HG03565 (cell line): ENCODE measurements at regions not wholly inside any gene's neighbourhood (a gene's known extent, or its start where the extent isn't known, plus 50 kb on each side); places are given as distances from the start of the nearest gene placed in this dataset.

ENCODE experiments used
- ATAC-seq: cut with Tn5 transposase; IDR thresholded peaks from one replicate; pipeline ENCODE4 v1.9.1; 2021; ENCODE audit warnings: mild to moderate bottlenecking, moderate library complexity; ENCODE audit not compliant: unreplicated experiment

DNA sequence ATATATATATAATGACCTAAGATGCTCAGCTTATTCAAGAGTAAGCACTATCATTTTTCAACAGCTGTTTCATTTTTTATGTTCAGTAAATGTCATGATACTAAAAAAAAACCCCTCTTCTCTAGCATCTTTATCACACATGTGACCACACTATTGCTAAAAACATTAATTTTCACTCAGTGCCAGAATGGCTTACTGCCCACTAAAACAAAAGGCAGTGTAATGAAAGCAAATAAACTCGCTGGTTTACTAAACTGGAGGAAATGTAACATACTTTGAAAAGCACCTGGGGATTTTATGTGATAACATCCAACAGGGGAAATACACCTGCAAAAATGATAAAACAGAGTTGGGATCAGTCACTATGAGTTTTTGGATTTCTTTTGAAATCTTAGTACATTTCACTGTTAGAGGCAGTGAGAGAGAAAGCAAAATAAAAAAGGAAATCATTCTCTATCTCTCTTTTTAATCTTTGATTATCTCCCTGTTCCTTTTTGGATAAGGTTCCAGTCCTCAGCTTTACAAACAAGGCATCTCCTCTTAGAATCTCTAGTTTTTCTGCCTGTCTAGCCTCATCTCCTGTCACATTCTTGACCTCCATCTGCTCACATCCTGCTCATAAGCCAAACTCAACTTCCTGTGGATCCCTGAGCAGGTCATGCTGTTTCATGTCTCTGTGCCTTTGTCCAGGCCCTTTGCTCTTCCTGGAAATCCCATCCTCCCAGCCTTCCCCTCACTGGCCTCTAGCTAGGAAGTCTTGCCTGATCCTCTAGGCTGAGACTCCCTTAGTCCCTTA, 338.0 kb downstream of the MAN2A1 start:
- no peak for ATAC-seq

- no peak for ATAC-seq
These were observed 341.8 kb downstream of the MAN2A1 start for GRCh38 chr5:110031402-110032140.

DNA sequence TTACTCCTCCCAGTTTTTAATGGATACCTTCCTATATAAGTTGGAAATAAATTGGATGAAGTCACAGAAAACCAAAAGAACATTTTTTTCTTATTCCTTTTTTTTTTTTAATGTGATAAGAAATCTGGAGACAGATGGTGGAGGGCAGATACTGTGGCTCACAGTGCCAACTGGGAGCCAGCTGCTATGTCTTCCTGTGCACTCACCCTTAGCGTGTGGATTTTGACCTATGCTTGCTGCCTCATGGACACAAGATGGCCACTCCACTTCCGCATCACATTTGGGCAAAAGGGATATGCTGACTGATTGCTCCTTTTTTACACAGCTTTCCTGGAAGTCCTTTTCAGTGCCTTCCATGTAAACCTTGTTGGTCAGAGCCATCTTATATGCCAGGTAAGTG, 342.6 kb downstream of the MAN2A1 start:
- ATAC-seq = no peak

- ATAC-seq = no peak
These were observed 344.4 kb downstream of the MAN2A1 start for GRCh38 chr5:110034056-110034600.

DNA sequence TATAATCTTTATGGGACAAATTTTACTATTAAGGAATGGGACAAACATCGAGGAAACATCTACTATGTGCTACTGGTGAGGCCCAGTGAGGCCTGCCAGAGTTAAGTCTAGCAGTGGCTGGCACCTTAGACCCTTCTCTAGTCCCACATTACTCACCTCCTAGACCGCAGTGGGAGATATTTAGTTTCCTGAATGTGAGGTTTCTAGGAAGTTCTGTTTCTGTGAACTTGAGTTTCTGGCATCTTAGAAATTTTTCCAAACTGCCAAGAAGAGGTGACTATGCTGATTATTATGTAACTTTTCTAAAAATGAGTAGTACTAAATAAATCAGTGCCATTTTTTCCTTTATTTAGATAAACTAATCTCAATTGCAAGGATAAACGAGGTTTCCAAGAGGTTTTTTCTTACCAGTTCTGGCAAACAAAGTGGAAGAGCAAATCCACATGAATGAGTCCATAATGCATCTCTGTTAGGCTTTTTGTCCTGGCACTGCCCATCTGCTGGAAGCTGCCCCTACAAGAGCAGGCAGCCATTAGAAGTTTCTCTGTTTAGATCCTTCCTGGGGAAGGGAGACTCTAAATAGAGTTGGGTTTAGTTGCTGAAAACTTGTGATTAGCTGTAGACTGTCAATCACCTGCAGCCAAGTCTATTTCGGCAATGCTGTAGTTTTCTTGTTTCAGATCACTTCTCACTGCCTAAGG, 348.7 kb downstream of the MAN2A1 start:
- ATAC-seq = no peak

GRCh38 chr5:110040178-110040577, 350.5 kb downstream of the MAN2A1 start:
- no peak for ATAC-seq

GRCh38 chr5:110043025-110043424, 353.3 kb downstream of the MAN2A1 start:
- ATAC-seq = no peak

- no peak for ATAC-seq
These were observed 355.4 kb downstream of the MAN2A1 start for GRCh38 chr5:110045158-110045557.

DNA sequence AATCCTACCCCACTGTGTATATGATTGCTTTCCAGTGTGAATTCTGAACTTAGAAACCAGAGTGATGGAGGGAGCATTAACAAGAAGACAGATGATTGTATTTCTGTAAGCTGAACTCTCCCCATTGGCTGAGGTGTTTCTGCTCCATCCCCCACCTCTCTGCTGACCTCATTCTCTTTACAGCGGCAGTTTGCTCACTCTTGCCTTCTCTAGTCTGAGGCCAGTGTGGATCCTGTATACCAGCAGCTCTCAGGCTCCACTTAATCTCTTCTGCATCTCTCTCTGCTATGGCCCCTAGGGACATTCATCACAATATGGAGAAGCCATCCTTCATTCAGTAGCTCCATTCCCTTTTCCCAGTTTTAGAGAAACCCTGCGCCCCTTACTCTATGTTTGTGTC, 358.8 kb downstream of the MAN2A1 start:
- no peak for ATAC-seq

GRCh38 chr5:110049816-110050215, 360.1 kb downstream of the MAN2A1 start:
- ATAC-seq = no peak

DNA sequence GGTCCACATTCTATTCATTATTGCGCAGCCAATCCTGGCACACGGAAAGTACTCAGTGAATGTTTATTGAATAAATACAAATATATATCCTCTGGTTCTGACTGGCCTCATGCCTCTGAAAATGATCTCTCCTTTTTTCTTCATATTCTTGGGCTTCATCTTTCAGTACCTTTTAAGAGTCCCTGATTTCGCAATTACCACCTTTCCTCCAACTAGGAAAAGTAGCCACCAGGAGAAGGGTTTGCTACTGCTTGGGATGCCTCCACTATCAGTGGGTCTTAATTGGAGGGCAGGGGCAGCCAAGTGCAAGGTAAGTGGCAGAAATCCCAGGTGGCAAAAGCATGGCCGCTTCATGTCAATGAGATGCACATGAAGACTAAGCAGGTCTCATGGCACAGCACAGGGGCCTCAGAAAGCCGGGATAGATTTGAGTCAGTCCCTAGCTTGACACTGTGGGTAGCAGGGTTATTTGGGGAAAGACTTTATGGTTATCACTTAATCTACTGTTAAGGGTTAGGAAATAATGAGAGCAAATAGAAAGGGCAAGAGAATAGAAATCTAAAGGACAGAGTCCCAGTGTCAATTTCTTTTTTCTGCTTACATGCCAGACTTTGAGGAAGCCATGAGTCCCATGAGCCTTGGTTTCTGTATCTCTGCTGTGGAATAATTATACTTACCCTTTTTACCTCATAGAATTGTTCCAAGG, 361.1 kb downstream of the MAN2A1 start:
- ATAC-seq = no peak

DNA sequence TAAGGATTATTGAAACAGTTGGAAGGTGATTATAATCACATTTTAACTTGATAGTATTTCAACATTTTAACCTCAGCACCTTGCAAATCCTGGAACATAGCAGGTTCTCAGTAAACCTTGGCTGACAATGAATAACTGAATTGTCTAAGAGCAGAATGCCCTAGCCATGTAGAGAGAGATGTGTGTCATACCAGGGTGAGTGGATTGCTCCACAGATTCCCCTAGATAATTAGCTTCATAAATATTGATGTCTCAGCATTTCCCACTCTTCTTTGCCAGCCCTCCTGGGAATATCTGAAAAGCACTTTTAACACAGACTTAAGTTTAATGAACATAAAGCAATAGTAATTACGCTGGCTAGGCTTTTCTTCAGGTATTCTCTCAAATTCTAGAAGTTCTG, 363.5 kb downstream of the MAN2A1 start:
- ATAC-seq = no peak

DNA sequence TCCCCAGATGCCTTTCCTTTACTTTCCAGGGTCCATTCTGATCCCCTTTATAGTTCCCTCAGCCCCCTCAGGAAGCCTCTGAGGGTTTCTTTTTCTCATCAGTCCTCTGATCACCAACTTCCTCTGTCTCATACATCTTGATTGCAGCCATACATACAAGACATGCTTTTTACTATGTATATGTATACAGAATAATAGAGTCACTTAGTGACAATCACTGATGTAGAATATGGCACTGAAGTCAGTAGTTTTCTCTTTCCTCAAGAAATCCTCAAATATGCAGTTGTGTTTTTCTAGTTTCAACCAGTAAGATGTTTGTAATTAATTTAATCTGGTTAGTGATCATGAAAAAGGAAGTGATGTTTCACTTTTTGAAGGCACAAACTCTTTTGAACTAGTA, 364.1 kb downstream of the MAN2A1 start:
- ATAC-seq = no peak

- ATAC-seq = peak; percentile 68
These were observed 364.5 kb downstream of the MAN2A1 start for GRCh38 chr5:110054240-110054639.

DNA sequence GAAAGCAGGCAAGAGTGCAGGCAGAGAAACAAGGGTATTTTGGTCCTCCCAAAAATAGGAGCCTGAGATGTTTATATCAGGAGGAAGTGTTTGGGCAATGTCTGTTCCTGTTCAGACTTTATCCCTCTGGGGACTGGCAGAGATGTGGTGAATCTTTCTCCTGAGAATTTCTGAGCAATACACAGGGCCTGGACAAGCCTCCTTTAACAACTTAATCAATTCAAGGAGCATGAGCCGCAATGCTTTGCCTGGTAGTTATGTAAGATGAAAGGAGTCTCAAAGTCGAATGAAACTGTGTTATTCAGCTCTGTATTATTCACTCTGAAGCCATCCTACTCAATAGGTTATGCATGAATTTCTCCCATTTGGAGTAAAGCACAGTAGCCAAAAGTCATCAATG, 365.6 kb downstream of the MAN2A1 start:
- no peak for ATAC-seq

- no peak for ATAC-seq
These were observed 366.9 kb downstream of the MAN2A1 start for GRCh38 chr5:110056580-110057114.

DNA sequence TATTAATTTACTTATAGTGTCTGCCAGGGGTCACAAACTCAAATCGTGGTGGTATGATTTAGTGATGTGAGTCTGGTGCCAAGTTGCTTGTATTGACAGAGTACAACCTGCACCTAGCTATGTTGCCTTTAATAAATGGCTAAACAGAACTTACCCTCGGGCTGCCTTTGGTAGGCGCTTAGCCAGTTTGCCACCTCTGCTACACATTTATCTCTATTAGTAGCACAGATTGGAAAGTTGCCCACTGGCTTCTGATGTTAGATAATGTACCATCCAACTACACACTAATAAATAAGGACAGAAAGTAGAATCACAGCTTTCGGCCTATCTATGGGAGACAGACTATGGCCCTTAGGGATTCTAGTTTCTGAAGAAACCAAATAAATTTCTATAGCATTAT, 368.4 kb downstream of the MAN2A1 start:
- ATAC-seq = no peak

- ATAC-seq = no peak
These were observed 372.5 kb downstream of the MAN2A1 start for GRCh38 chr5:110062246-110062645.

DNA sequence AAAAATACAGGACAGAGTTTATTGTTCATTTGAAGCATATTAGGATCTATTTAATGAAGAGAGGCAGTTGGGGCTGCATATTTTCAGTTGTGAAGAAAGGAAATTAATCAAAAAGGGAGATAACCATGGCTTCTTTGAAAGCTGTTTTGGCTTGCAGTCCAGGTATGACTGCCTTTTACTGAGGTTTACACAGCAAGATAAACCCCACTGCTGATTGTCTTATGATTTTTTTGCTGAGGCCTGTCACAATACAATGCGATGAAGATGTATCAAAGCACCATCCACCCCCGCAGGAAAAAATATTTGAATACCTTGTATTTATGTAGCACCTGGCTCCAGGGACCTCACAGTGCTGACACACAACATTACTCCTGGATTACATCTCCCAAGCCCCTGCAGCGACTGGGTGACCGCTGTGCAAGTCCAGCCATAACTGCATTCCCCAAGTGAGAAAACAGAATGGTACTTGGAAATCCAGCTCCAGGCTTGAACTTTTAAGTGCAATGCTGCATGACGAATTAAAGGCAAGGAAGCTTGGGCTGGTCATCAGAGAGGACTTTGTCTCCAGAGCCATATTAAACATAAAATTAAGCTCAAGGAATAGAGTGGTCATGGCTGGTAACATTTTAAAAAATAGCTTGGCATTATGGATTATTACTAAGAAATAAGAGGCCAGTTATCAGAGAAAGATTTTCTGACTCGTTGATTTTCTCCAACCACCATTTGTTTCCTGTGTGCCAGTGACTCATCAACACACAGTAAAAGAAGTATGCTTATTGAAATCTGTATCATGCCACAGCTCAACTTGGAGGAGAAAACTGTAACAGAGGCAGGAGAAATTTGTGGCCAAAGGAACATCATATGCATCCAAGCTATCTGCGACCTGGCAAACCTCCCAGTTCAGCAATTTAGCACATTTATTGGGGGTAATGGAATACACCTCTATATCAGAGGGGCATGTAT, 374.2 kb downstream of the MAN2A1 start:
- no peak for ATAC-seq
